ENCODE measurements at regions not wholly inside any gene's neighbourhood (a gene's known extent, or its start where the extent isn't known, plus 50 kb on each side); places are given as distances from the start of the nearest gene placed in this dataset.

- no peak for DNase-seq (ENCODE audit: low read depth)
- no peak overlapping the region for H3K4me3 ChIP-seq (ENCODE audit: low read depth, low read length)
- no peaks in the 10 kb centered on the region for H3K36me3 ChIP-seq (ENCODE audit: control insufficient read depth, insufficient read depth, low read length)
- H3K27me3 ChIP-seq (ENCODE audit: control insufficient read depth, insufficient read depth, low read length): no peaks in the 10 kb centered on the region
- TF ChIP-seq, protein P1, sequence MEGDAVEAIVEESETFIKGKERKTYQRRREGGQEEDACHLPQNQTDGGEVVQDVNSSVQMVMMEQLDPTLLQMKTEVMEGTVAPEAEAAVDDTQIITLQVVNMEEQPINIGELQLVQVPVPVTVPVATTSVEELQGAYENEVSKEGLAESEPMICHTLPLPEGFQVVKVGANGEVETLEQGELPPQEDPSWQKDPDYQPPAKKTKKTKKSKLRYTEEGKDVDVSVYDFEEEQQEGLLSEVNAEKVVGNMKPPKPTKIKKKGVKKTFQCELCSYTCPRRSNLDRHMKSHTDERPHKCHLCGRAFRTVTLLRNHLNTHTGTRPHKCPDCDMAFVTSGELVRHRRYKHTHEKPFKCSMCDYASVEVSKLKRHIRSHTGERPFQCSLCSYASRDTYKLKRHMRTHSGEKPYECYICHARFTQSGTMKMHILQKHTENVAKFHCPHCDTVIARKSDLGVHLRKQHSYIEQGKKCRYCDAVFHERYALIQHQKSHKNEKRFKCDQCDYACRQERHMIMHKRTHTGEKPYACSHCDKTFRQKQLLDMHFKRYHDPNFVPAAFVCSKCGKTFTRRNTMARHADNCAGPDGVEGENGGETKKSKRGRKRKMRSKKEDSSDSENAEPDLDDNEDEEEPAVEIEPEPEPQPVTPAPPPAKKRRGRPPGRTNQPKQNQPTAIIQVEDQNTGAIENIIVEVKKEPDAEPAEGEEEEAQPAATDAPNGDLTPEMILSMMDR (IDR thresholded peaks at IDR 0.05; ENCODE audit: insufficient read depth, low read length, poor library complexity, severe bottlenecking): no peak
Measured at GRCh38 chr4:101689220-101689619, 101.3 kb upstream of the BANK1 start.

DNA sequence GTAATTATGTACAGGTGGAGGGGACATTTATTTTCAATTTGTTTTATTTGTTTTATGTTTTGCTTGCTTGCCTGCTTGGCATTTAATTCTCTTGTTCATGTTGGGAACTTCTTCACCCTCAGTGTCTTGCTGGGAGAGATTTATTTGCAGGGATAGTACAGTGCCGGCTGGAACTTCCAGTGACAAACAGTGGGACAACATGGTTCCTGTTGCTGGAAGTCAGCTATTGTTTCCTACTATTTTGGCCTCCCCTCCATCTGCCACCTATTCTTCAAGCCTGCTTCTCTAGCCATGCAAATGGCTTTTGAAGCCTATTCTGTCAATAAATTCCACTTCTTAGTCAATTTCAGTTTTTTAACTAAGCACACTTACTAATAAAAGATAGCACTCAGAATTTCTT is 105.4 kb upstream of the BANK1 start:
- no peak for DNase-seq (ENCODE audit: low read depth)
- Histone ChIP-seq H3K36me3 (ENCODE audit: control insufficient read depth, insufficient read depth, low read length) (no peaks in the 10 kb centered on the region), H3K4me3 (ENCODE audit: low read depth, low read length) (no peak overlapping the region), H3K27me3 (ENCODE audit: control insufficient read depth, insufficient read depth, low read length) (no peaks in the 10 kb centered on the region)
- TF ChIP-seq, protein P1 (IDR thresholded peaks at IDR 0.05; ENCODE audit: insufficient read depth, low read length, poor library complexity, severe bottlenecking): no peak

GRCh38 chr4:101682946-101683345 is 107.6 kb upstream of the BANK1 start:
- DNase-seq (ENCODE audit: low read depth): no peak
- TF ChIP-seq, protein P1 (IDR thresholded peaks at IDR 0.05; ENCODE audit: insufficient read depth, low read length, poor library complexity, severe bottlenecking): no peak
- Histone ChIP-seq H3K4me3 (ENCODE audit: low read depth, low read length) (no peak overlapping the region), H3K27me3 (ENCODE audit: control insufficient read depth, insufficient read depth, low read length) (no peaks in the 10 kb centered on the region), H3K36me3 (ENCODE audit: control insufficient read depth, insufficient read depth, low read length) (no peaks in the 10 kb centered on the region)

GRCh38 chr4:101678180-101678579 is 112.3 kb upstream of the BANK1 start:
- Histone ChIP-seq H3K27me3 (ENCODE audit: control insufficient read depth, insufficient read depth, low read length) (no peaks in the 10 kb centered on the region), H3K36me3 (ENCODE audit: control insufficient read depth, insufficient read depth, low read length) (no peaks in the 10 kb centered on the region), H3K4me3 (ENCODE audit: low read depth, low read length) (no peak overlapping the region)
- DNase-seq (ENCODE audit: low read depth): no peak
- TF ChIP-seq, protein P1 (IDR thresholded peaks at IDR 0.05; ENCODE audit: insufficient read depth, low read length, poor library complexity, severe bottlenecking): no peak

GRCh38 chr4:101670897-101671296 is 119.6 kb upstream of the BANK1 start:
- H3K27me3 ChIP-seq (ENCODE audit: control insufficient read depth, insufficient read depth, low read length): no peaks in the 10 kb centered on the region
- DNase-seq (ENCODE audit: low read depth): no peak
- H3K36me3 ChIP-seq (ENCODE audit: control insufficient read depth, insufficient read depth, low read length): no peaks in the 10 kb centered on the region
- TF ChIP-seq, protein P1 (IDR thresholded peaks at IDR 0.05; ENCODE audit: insufficient read depth, low read length, poor library complexity, severe bottlenecking): no peak
- no peak overlapping the region for H3K4me3 ChIP-seq (ENCODE audit: low read depth, low read length)

DNA sequence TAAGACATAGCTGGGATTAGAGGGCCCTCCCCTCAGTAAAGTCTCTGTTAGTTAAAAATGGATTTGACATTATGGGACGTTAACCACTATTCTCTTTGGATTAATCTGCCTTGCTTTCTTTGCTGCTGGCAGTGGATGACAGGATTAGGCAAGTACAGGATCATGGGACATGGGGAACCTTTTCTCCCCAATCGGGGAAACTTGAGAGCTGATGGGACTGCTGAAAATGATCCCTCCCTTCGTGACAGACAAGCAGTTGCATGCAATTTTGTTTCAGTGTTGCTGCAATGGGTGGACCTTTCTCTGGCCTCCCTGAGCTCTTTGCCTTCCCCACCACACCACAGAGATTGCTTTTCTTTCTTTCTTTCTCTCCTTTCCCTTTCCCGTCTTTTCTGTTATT is 120.2 kb upstream of the BANK1 start:
- H3K27me3 ChIP-seq (ENCODE audit: control insufficient read depth, insufficient read depth, low read length): no peaks in the 10 kb centered on the region
- DNase-seq (ENCODE audit: low read depth): no peak
- H3K36me3 ChIP-seq (ENCODE audit: control insufficient read depth, insufficient read depth, low read length): no peaks in the 10 kb centered on the region
- TF ChIP-seq, protein P1 (IDR thresholded peaks at IDR 0.05; ENCODE audit: insufficient read depth, low read length, poor library complexity, severe bottlenecking): no peak
- H3K4me3 ChIP-seq (ENCODE audit: low read depth, low read length): no peak overlapping the region
